A549 (cell line): ENCODE measurements at regions not wholly inside any gene's neighbourhood (a gene's known extent, or its start where the extent isn't known, plus 50 kb on each side); places are given as distances from the start of the nearest gene placed in this dataset.
A peak's percentile ranks its signal among the peaks of the same experiment; 100 is the strongest.

ENCODE experiments used
- ATAC-seq, 2 experiments: fragments of 200-7000 bp in 1 of 2; fragments of >200 bp in 1 of 2; cut with Nextera tagmentation in 1 of 2; cut with Tn5 transposase in 1 of 2; 3 replicates each; pipeline versions ENCODE4 v1.8.0 to v1.9.1; 2018 to 2020; ENCODE audit warnings: mild to moderate bottlenecking in 1 of 2, moderate library complexity in 1 of 2
- CTCF ChIA-PET: fragments of 300-600 bp; sonication (Branson Sonifier 250); formaldehyde crosslinking; extraction: SDS; loops from one replicate; lab custom pipeline; 2021; ENCODE audit warnings: antibody characterized with exemption, inconsistent platforms; lab: Yijun Ruan, JAX
- POLR2A ChIA-PET: fragments of 350-600 bp; formaldehyde crosslinking; extraction: SDS; loops from one replicate; lab custom pipeline; 2021; ENCODE audit warnings: antibody characterized with exemption, inconsistent platforms; lab: Yijun Ruan, JAX
- DNase-seq, 2 experiments: peaks; one replicate each; pipeline versions ENCODE4 v3.0.0 to v3.0.0-alpha.2; 2011 to 2016; ENCODE audit warnings: low read depth in 1 of 2, low spot score in 1 of 2
- FAIRE-seq: peaks from 2 replicates; lab custom pipeline; 2011; peaks lifted over from hg19 to GRCh38; lab: Jason Lieb, UNC
- H3K27ac ChIP-seq, 2 experiments: fragments of >200 bp; sonication (Bioruptor Twin); formaldehyde crosslinking; 3 replicates each; pipeline ENCODE4 v1.5.1; 2016 to 2017
- H3K4me1 ChIP-seq: fragments of >200 bp; sonication (Bioruptor Twin); formaldehyde crosslinking; 3 replicates; pipeline ENCODE4 v1.6.1; 2016
- H3K4me2 ChIP-seq: fragments of >200 bp; sonication (Bioruptor Twin); formaldehyde crosslinking; 3 replicates; pipeline ENCODE4 v1.6.1; 2016
- H3K4me3 ChIP-seq: fragments of >200 bp; sonication (Bioruptor Twin); formaldehyde crosslinking; 3 replicates; pipeline ENCODE4 v1.5.1; 2016
- H3K9me3 ChIP-seq: fragments of >200 bp; sonication (Bioruptor Twin); formaldehyde crosslinking; 3 replicates; pipeline ENCODE4 v1.6.1; 2016
- ATOH8 ChIP-seq: fragments of 250-450 bp; sonication (Bioruptor Pico); IDR thresholded peaks from 2 replicates; pipeline ENCODE4 v1.5.0; 2020; ENCODE audit warnings: low read depth, mild to moderate bottlenecking, moderate library complexity
- BCL3 ChIP-seq: fragments of >200 bp; sonication (Bioruptor Twin); formaldehyde crosslinking; IDR thresholded peaks from 3 replicates; pipeline ENCODE4 v1.6.1; 2016
- CBX2 ChIP-seq: fragments of 200-600 bp; sonication (generic); IDR thresholded peaks from 2 replicates; pipeline ENCODE4 v1.6.1; 2016; ENCODE audit warnings: low read depth, mild to moderate bottlenecking, borderline replicate concordance
- CBX8 ChIP-seq: fragments of 200-600 bp; sonication (generic); IDR thresholded peaks from 2 replicates; pipeline ENCODE4 v1.6.1; 2016
- CHD2 ChIP-seq: fragments of 150-350 bp; IDR thresholded peaks from 2 replicates; pipeline ENCODE4 v1.6.1; 2014; ENCODE audit warnings: low read length; ENCODE audit not compliant: partially characterized antibody
- EHF ChIP-seq: fragments of 250-450 bp; sonication (Bioruptor Pico); IDR thresholded peaks from 2 replicates; pipeline ENCODE4 v1.5.0; 2020; ENCODE audit warnings: mild to moderate bottlenecking
- EHMT2 ChIP-seq: fragments of 200-600 bp; sonication (generic); IDR thresholded peaks from 2 replicates; pipeline ENCODE4 v1.6.1; 2016; ENCODE audit warnings: antibody characterized with exemption, low read depth, mild to moderate bottlenecking, moderate library complexity
- ESRRA ChIP-seq: fragments of 150-350 bp; IDR thresholded peaks from 2 replicates; pipeline ENCODE4 v1.6.1; 2014; ENCODE audit warnings: mild to moderate bottlenecking, low read length, borderline replicate concordance
- FOXS1 ChIP-seq: fragments of 250-450 bp; sonication (Bioruptor Pico); IDR thresholded peaks from 2 replicates; pipeline ENCODE4 v1.5.0; 2020; ENCODE audit warnings: mild to moderate bottlenecking, moderate library complexity
- GATA3 ChIP-seq: IDR thresholded peaks from 2 replicates; pipeline ENCODE4 v1.6.1; 2012; ENCODE audit warnings: borderline replicate concordance
- HDAC2 ChIP-seq: fragments of 200-600 bp; sonication (generic); IDR thresholded peaks from 2 replicates; pipeline ENCODE4 v1.6.1; 2016
- HES2 ChIP-seq: fragments of >200 bp; sonication (Bioruptor Twin); formaldehyde crosslinking; IDR thresholded peaks from 2 replicates; pipeline ENCODE4 v1.6.1; 2016
- HEYL ChIP-seq: fragments of 250-450 bp; sonication (Bioruptor Pico); IDR thresholded peaks from 2 replicates; pipeline ENCODE4 v1.8.0; 2021; ENCODE audit warnings: mild to moderate bottlenecking, moderate library complexity
- HMGXB4 ChIP-seq: fragments of 250-450 bp; sonication (Bioruptor Pico); IDR thresholded peaks from 2 replicates; pipeline ENCODE4 v1.5.0; 2021; ENCODE audit warnings: mild to moderate bottlenecking, moderate library complexity, borderline replicate concordance
- HOXB13 ChIP-seq: fragments of 250-450 bp; sonication (Bioruptor Pico); IDR thresholded peaks from 2 replicates; pipeline ENCODE4 v1.5.0; 2020; ENCODE audit warnings: low read depth, mild to moderate bottlenecking, moderate library complexity
- JUN ChIP-seq, 2 experiments: fragments of >200 bp; sonication (Bioruptor Twin); formaldehyde crosslinking; IDR thresholded peaks; 2 replicates in 1 of 2; 3 replicates in 1 of 2; pipeline ENCODE4 v1.6.1; 2016 to 2017
- KDM1A ChIP-seq: fragments of 200-600 bp; sonication (generic); IDR thresholded peaks from 2 replicates; pipeline ENCODE4 v1.6.1; 2016; ENCODE audit warnings: low read depth, mild to moderate bottlenecking
- KDM5A ChIP-seq: fragments of 200-600 bp; sonication (generic); IDR thresholded peaks from 2 replicates; pipeline ENCODE4 v1.6.1; 2016; ENCODE audit warnings: antibody characterized with exemption, mild to moderate bottlenecking
- MAZ ChIP-seq: fragments of 150-350 bp; IDR thresholded peaks from 2 replicates; pipeline ENCODE4 v1.6.1; 2014; ENCODE audit warnings: antibody characterized with exemption, low read depth, low read length, borderline replicate concordance
- PHF8 ChIP-seq: fragments of 200-600 bp; sonication (generic); IDR thresholded peaks from 2 replicates; pipeline ENCODE4 v1.6.1; 2016; ENCODE audit warnings: low read depth, mild to moderate bottlenecking, antibody characterized with exemption, moderate library complexity, borderline replicate concordance
- POLR2AphosphoS2 ChIP-seq: conservative IDR thresholded peaks from 2 replicates; pipeline ENCODE4 v1.6.1; 2012; ENCODE audit warnings: low read length, improper control_type of control experiment, inconsistent platforms
- RAD21 ChIP-seq, 2 experiments: fragments of >200 bp in 1 of 2; sonication (Bioruptor Twin) in 1 of 2; formaldehyde crosslinking in 1 of 2; IDR thresholded peaks in 1 of 2; conservative IDR thresholded peaks in 1 of 2; 2 replicates in 1 of 2; 3 replicates in 1 of 2; pipeline ENCODE4 v1.6.1; 2012 to 2018; ENCODE audit warnings: inconsistent platforms in 1 of 2
- RCOR1 ChIP-seq: fragments of 150-350 bp; IDR thresholded peaks from 2 replicates; pipeline ENCODE4 v1.6.1; 2014; ENCODE audit warnings: antibody characterized with exemption, low read length, low read depth
- REST ChIP-seq: fragments of 200-600 bp; sonication (generic); IDR thresholded peaks from 2 replicates; pipeline ENCODE4 v1.6.1; 2016; ENCODE audit warnings: antibody characterized with exemption, mild to moderate bottlenecking, moderate library complexity
- RNF2 ChIP-seq: fragments of 200-600 bp; sonication (generic); IDR thresholded peaks from 2 replicates; pipeline ENCODE4 v1.6.1; 2016; ENCODE audit warnings: low read depth, mild to moderate bottlenecking, antibody characterized with exemption, moderate library complexity, borderline replicate concordance
- SMC3 ChIP-seq: fragments of >200 bp; sonication (Bioruptor Twin); formaldehyde crosslinking; IDR thresholded peaks from 3 replicates; pipeline ENCODE4 v1.6.1; 2018; ENCODE audit warnings: inconsistent platforms
- SREBF2 ChIP-seq: fragments of 450-650 bp; IDR thresholded peaks from 2 replicates; pipeline ENCODE4 v1.6.1; 2014; ENCODE audit warnings: mild to moderate bottlenecking, moderate library complexity
- TFCP2L1 ChIP-seq: fragments of 250-450 bp; sonication (Bioruptor Pico); IDR thresholded peaks from 2 replicates; pipeline ENCODE4 v1.5.0; 2021; ENCODE audit warnings: mild to moderate bottlenecking
- TP53 ChIP-seq: fragments of 250-450 bp; sonication (Bioruptor Pico); IDR thresholded peaks from 2 replicates; pipeline ENCODE4 v1.5.0; 2021; ENCODE audit warnings: mild to moderate bottlenecking, moderate library complexity
- ZC3H11A ChIP-seq: fragments of 450-650 bp; IDR thresholded peaks from 2 replicates; pipeline ENCODE4 v1.6.1; 2014; ENCODE audit warnings: antibody characterized with exemption, mild to moderate bottlenecking
- ZFP36 ChIP-seq: fragments of 450-650 bp; IDR thresholded peaks from 2 replicates; pipeline ENCODE4 v1.6.1; 2014; ENCODE audit warnings: borderline replicate concordance; ENCODE audit not compliant: partially characterized antibody
- WGBS: methylation state at CpG from one replicate; pipeline ENCODE4 v1.1.6; 2017; ENCODE audit errors: missing lambda C conversion rate; 5-methylcytosine and 5-hydroxymethylcytosine counted together

- peak overlapping the region; percentile 9; the same call in 1 of the 3 replicates for H3K4me2 ChIP-seq
- no peak for DNase-seq
- H3K4me3 ChIP-seq = no peak overlapping the region
- no peak for FAIRE-seq
- no peak for ATAC-seq
- CTCF ChIA-PET = no interaction called here
- TF ChIP-seq RAD21 (conservative IDR thresholded peaks at IDR 0.05 in 1 of 2, IDR thresholded peaks at IDR 0.05 in 1 of 2) (no peak), HEYL (CRISPR knock-in tag) (no peak), KDM1A (no peak), REST (no peak), PHF8 (no peak), KDM5A (no peak), CHD2 (no peak), RNF2 (no peak), ATOH8 (no peak), TP53 (CRISPR knock-in tag) (no peak), FOXS1 (CRISPR knock-in tag) (no peak), BCL3 (no peak), HES2 (no peak), TFCP2L1 (CRISPR knock-in tag) (no peak), ZFP36 (no peak), SREBF2 (no peak), POLR2AphosphoS2 (no peak), MAZ (no peak)
- TF ChIP-seq, all 56 proteins: peak for 0
- Histone ChIP-seq H3K27ac (peak overlapping the region in 1 of 2 experiments; percentile 76; a peak in 3 of 6 replicates), H3K4me1 (peaks cover 22% of the 10 kb centered on the region; the same call in 2 of the 3 replicates), H3K9me3 (no peaks in the 10 kb centered on the region)
- POLR2A ChIA-PET = no interaction called here
- WGBS = 82% methylated on average over 1 of the region's 1 CpG
Measured at GRCh38 chr21:14900611-14901010, 164.2 kb downstream of the NRIP1 start.

- TF ChIP-seq KDM1A (no peak), JUN (IDR thresholded peaks at IDR 0.05) (no peak), SREBF2 (no peak), HMGXB4 (CRISPR knock-in tag) (no peak), EHMT2 (no peak), ZC3H11A (no peak), TFCP2L1 (CRISPR knock-in tag) (no peak), SMC3 (no peak), HDAC2 (no peak), CBX8 (no peak), RAD21 (conservative IDR thresholded peaks at IDR 0.05 in 1 of 2, IDR thresholded peaks at IDR 0.05 in 1 of 2) (no peak), RCOR1 (no peak), CBX2 (no peak), ESRRA (no peak), GATA3 (no peak), ATOH8 (no peak), PHF8 (no peak), HOXB13 (no peak), EHF (CRISPR knock-in tag) (no peak)
- DNase-seq (no peak), FAIRE-seq (no peak), ATAC-seq (no peak)
- peak overlapping the region in 1 of 2 experiments; percentile 76; a peak in 3 of 6 replicates for H3K27ac ChIP-seq
- peaks cover 22% of the 10 kb centered on the region; the same call in 2 of the 3 replicates for H3K4me1 ChIP-seq
- H3K9me3 ChIP-seq = no peaks in the 10 kb centered on the region
- no peak overlapping the region for H3K4me2 ChIP-seq
- H3K4me3 ChIP-seq = no peak overlapping the region
- POLR2A ChIA-PET = no interaction called here
- CTCF ChIA-PET = no interaction called here
Measured at GRCh38 chr21:14900058-14900457, 164.7 kb downstream of the NRIP1 start.
